ENCODE measurements at regions not wholly inside any gene's neighbourhood (a gene's known extent, or its start where the extent isn't known, plus 50 kb on each side); places are given as distances from the start of the nearest gene placed in this dataset.
"Not testable (repeated sequence)": the region's sequence is repeated elsewhere in the genome, so short reads cannot be mapped to it uniquely, and the experiment has no call there.

DNA sequence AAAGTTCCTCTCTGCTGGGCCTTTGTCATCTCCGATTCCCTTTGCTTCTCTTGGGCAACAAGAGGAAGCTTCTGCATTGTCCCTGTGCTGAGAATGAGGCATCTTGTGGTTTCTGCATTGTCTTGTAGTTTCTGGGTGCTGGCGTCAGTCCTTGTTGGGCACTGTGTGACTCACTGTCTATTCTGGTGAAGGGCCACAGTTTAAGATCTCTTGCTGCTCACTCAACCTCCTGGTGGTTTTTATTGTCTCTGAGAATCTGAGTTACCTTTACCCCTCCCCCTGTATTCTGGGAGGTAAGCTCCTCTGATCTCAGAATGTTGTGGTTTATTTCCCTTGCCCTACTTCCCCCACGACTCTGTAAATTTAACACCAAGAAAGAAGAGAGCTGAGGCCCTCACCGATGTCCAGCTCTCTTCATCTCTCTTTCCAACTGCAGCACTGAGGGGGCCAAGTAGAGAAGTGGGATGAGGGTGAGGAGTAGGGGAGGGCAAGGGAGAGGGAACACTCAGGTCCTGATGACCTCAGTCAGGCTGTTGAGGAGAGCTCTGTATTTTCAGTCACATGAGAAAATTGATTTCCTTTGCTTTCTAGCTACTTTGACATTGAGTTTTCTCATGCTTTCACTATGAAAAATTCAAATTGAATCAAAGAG is 441.6 kb upstream of the PITX2 start:
- no peak overlapping the region for H3K4me3 ChIP-seq (ENCODE audit: low read length)
- peak; percentile 42 for DNase-seq (ENCODE audit: low read depth, low spot score)

DNA sequence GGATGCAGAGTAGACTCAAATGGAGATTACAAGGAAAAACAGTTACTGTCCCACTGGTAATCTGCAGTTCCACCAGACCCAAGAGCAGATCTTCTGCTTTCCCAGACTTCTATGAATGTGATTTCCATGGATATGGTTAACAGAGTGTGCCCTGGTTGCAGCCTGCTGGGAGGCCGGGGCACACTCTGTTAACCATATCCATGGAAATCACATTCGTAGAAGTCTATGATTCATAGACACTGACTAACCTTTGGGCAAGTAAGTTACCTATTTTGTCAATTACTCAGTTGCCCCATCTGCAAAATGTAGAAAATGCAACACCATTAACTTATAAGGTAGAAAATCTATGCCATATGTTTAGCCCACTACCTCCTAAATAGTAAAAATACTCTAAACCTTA is 443.1 kb upstream of the PITX2 start:
- no peak for DNase-seq (ENCODE audit: low read depth, low spot score)
- no peak overlapping the region for H3K4me3 ChIP-seq (ENCODE audit: low read length)

DNA sequence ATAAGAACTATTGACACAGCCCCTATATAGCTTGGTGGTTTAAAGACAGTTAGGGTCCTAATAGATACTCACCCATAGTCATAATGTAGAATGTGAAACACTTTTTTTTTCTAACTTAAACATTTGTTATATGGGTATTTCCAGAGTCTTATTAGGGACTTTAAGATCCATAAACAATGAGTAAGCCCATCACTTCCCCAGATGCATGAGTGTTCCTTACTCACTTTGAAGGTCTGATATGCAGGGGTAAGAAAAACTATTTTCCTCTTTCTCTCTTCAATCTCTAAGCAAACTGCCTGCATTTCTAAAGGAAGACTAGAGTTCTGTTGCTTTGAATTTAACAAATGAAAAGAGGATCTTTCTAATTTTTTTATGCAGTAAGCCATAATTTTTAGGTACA is 443.6 kb upstream of the PITX2 start:
- no peak overlapping the region for H3K4me3 ChIP-seq (ENCODE audit: low read length)
- no peak for DNase-seq (ENCODE audit: low read depth, low spot score)

DNA sequence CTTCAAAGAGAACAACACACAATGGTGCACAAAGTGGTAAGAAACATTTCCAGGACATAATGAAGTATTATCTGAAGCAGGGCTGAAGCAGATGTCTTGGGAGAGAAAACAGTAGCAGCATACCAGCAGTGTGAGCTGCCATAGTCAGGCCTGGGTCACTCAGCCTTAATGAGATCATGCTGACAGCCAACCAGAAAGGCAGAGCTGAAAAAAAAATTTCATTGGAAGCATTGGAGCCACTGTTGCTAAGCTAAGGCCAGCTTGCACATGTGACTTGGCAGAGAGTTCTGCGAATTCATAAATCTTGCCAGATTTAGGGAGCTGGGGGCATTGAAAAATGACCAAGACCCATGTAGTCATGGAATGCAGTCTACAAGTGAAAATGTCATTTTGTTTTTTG is 444.0 kb upstream of the PITX2 start:
- no peak for DNase-seq (ENCODE audit: low read depth, low spot score)
- H3K4me3 ChIP-seq (ENCODE audit: low read length) = no peak overlapping the region

DNA sequence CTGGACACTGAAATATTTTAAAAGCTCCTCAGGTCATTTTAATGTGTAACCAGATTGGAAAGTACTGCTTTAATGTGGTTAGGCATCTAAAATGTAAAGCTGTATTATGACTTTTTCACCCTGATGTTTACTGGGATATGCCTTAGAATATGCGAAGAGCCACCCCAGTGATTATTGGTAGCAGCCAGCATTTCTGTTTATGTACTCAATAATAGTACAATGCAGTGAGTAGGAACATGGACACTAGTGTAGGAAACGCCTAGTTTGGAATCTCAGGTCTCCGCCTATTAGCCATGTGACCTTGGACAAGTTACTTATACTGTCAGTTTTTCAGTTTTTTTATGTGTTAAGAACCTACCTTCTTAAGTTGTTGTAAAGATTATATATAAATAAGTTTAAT is 446.0 kb upstream of the PITX2 start:
- H3K4me3 ChIP-seq (ENCODE audit: low read length) = no peak overlapping the region
- DNase-seq (ENCODE audit: low read depth, low spot score) = no peak

DNA sequence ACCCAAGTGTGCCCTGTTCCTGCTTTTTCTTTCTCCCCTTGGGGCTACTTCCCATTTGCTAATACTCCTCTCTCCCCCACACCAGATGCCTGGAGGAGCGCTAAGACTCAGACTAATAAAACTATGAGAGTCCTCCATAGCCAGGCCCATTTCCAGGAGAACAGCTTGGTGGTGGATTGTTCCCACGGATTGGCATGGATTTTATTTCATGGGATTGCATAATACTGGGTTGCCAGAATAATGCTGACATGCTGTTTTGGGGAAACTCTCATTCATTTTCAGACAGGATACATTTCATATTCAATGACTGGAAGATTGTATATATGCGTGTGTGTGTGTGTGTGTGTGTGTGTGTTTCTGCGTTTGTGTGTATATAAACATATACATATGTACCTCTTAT is 447.5 kb upstream of the PITX2 start:
- DNase-seq (ENCODE audit: low read depth, low spot score) = no peak
- no peak overlapping the region for H3K4me3 ChIP-seq (ENCODE audit: low read length)

DNA sequence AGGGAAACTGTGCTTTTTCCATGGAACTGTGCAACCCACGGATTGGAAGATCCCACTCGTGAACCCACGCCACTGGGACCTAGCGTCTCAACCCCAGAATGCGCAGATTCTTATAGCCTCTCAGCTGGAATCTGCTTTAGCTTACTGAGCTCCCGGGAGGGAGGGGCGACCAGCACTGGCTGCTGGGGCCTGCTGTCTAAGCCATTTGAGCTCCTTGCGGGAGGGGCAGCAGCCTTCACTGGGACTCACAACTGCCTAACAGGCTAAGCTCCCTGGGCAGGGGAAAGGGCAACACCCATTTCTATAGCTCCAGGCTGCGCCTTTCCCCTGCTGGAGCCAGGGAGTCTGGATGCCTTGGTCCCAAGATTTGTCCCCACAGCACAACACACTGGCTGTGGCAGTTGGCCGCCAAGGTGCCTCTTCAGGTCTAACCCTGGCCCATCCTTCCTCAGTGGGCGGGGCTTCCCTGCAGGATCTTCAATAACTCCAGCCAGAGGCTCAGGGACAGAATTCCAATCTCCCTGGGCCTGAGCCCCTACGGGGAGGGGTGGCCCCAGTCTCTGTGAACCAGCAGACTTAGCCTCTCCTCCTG is 451.7 kb upstream of the PITX2 start:
- H3K4me3 ChIP-seq (ENCODE audit: low read length) = no peak overlapping the region
- DNase-seq (ENCODE audit: low read depth, low spot score) = no peak

DNA sequence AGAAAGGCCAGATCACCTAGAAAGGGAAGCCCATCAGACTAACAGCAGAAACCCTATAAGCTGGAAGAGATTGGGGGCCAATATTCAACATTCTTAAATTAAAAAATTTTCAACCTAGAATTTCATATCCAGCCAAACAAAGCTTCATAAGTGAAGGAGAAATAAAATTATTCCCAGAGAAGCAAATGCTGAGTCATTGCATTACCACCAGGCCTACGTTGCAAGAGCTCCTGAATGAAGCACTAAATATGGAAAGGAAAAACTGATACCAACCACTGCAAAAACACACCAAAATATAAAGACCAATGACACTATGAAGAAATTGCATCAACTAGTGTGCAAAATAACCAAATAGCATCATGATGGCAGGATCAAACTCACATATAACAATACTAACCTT is 453.4 kb upstream of the PITX2 start:
- DNase-seq (ENCODE audit: low read depth, low spot score); H3K4me3 ChIP-seq (ENCODE audit: low read length): not testable (repeated sequence)

DNA sequence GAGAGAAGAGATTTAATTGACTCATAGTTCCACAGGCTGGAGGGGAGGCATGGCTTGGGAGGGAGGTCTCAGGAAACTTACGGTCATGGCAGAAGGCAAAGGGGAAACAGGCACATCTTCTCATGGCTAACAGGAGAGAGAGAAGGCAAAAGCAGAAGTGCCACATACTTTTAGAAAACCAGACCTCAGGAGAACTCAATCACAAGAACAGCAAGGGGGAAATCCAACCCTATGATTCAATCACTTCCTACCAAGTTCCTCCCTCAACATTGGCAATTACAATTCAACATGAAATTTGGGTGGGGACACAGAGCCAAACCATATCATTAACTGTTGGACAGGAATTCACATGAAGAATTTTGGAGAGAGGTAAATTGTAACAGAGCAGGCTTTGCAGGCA is 485.3 kb upstream of the PITX2 start:
- no peak for DNase-seq (ENCODE audit: low read depth, low spot score)
- no peak overlapping the region for H3K4me3 ChIP-seq (ENCODE audit: low read length)

DNA sequence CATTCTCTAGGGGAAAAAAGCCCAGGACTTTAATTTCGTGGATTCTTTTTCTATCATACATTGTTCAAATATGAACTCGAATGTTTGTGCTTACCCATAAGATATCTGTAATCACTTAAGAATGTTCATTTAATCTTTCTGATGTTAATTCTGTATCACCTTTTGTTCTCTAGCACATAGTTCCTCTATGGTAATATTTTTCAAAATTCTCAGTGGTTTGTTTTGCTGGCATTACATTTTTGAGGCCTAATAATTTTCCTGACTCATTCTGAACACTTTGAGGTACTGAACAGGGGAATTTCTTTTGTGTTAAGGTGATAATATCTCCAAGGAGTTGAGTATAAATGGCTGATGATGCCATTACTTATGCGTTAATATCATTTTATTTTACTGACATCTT is 490.7 kb upstream of the PITX2 start:
- H3K4me3 ChIP-seq (ENCODE audit: low read length) = no peak overlapping the region
- no peak for DNase-seq (ENCODE audit: low read depth, low spot score)

DNA sequence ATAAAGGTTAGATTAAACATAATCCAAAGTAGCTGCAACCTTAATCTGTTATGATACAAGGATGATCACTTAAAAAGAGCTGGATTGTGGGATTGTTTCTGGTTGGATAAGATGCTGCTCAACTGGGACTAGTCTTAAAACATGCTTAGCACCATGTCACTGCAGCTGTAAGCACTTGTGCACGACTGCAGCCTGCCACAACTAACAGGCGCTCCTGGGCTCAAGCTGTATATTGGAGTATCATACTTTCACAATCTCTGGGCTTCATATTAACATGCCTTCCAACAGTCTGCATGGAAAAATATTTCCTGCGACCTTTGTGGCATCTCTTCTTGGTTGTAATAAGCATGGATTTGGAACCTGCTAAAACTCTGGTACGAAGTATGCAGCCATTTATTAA is 493.0 kb upstream of the PITX2 start:
- no peak overlapping the region for H3K4me3 ChIP-seq (ENCODE audit: low read length)
- no peak for DNase-seq (ENCODE audit: low read depth, low spot score)

DNA sequence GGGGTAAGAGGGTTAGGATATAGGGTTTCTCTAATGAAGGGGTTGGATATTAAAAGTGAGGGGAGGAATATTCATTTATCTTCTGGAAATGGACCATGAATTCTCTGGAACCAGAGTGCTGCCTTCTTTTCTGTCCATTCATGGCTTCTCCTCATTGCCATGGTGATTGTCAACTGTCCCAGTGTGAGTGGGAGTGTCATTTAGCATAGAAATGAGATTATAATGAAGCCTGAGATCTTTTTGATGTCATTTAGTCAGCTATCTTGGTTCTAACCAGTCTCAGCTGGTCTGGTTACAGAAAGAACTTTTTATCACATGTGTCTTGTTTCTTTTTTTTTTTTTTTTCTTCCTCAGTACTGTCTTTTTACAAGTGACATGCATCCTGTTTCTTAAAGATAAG is 497.3 kb upstream of the PITX2 start:
- H3K4me3 ChIP-seq (ENCODE audit: low read length) = no peak overlapping the region
- DNase-seq (ENCODE audit: low read depth, low spot score) = no peak

DNA sequence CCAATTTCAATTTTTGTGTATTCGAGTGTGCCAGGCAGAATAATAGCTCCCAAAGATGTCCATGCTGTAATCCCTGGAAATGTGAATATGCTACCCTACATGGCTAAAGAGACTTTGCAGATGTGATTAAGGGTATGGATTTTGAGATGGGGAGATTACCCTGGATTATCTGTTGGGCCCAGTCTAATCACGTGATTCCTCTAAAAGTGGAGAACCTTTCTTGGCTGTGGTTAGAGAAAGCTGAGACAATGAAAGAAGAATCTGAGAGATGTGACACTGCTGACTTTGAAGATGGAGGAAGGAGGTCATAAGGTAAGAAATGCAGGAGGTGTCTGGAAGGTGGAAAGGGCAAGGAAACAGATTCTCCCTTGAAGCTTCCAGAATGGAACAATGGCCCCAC is 503.5 kb upstream of the PITX2 start:
- DNase-seq (ENCODE audit: low read depth, low spot score) = no peak
- H3K4me3 ChIP-seq (ENCODE audit: low read length) = no peak overlapping the region

DNA sequence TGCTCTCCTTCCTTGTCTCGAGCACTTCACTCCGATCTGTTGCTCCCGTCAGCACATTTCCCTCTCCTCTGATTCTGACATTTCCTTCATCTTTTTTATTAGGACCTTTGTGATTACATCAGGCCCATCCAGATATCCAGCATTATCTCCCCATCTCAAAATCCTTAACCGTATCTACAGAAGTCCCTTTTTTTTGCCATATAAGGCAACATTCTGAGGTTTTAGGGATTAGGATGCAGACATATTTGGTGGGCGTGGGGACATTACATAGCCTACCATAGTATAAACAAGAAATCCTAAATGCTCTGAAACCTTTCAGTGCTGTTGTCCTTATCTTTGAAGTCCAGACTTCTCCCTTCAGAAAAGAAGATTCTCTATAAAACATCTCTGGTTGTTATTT is 505.0 kb upstream of the PITX2 start:
- no peak overlapping the region for H3K4me3 ChIP-seq (ENCODE audit: low read length)
- no peak for DNase-seq (ENCODE audit: low read depth, low spot score)

DNA sequence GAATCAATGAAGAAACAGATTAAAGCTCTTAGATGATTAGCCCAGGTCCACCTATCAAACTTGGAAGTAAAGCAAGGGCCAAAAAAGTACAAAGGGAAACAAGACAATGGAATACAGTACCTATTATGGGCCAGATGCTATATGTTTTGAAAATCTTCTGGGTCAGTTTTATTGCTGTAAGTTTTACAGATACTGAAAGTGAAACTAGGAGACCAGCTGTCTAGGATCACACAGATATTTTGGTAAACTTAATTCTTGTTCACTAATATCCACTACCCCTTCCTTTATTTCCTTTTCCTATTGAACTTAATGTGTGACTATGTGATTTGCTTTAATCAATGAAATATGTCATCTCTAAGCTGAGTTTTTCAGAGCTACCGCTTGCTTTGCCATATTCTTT is 505.4 kb upstream of the PITX2 start:
- DNase-seq (ENCODE audit: low read depth, low spot score) = no peak
- H3K4me3 ChIP-seq (ENCODE audit: low read length) = no peak overlapping the region

DNA sequence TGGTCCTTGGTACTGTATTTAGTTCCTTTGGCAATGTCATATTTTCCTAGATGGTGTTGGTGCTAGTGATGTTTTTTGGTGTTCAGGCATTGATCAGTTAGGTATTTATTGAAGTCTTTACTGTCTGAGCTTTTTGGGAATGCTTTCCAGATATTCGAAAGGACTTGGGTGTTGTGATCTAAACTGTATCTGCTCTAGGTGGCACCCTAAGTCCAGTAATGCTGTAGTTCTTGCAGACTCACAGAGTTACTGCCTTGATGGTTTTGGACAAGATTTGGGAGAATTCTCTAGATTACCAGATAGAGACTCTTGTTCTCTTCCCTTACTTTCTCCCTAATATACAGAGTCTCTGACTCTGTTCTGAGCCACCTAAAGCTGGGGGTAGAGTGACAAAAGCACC is 513.6 kb upstream of the PITX2 start:
- DNase-seq (ENCODE audit: low read depth, low spot score) = no peak
- no peak overlapping the region for H3K4me3 ChIP-seq (ENCODE audit: low read length)

DNA sequence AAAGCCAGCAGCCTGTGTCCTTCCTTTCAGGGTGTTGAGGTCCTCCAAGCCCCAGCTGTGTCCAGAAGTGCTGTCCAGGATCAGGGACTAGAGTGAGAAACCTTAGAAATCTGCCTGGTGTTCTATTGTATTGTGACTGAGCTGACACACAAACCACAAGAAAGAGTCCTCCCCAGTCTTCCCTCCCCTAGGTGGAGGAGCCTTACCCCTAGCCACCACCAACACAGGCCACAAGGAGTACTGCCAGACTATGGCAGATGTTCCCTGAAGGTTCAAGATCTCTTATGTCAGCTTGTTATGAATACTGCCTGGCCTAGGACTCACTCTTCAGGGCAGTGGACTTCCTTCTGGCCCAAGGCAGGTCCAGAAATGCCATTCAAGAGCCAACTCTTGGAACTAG is 514.1 kb upstream of the PITX2 start:
- H3K4me3 ChIP-seq (ENCODE audit: low read length) = no peak overlapping the region

DNA sequence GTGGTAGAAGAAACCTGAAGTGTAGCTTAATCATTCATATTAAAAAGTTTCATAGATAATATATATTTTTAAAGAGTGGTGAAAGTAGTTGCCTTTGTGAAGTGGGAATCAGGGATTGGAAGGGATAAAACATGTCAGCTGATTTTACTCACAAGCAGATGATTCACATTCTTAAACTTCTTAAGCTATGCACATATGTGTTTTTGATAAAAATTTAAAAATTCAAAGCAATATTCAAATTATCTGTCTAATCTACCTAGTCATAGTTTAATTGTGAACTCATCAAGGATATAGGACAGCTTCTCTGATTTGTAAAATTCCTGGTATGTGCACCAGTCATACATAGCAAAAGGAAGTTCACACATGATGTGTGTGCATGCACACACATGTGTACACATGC is 520.6 kb upstream of the PITX2 start:
- DNase-seq (ENCODE audit: low read depth, low spot score) = no peak
- H3K4me3 ChIP-seq (ENCODE audit: low read length) = no peak overlapping the region

More for the DNA sequence above, 514.1 kb upstream of the PITX2 start:
- DNase-seq (ENCODE audit: low read depth, low spot score) = peak; percentile 7

DNA sequence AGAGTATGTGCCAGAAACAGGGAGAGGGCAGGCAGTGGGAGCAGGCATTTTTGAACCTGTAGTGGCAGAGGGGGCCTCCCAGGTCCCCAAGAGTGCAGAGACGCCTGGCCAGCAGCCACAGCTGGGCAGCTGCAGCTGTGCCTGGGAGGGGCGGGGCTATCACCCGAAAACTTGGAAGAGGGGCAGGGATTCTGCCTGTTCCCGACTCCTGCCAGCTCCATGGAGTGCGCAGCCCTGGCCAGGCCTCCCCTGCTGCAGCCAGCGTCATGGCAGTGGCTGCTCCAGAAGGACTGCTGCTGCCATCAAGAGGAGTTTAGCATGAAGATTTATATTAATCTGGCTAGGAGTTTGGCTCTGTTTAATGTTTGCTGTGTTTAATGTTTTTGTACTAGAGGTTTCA is 532.1 kb upstream of the PITX2 start:
- no peak for DNase-seq (ENCODE audit: low read depth, low spot score)
- no peak overlapping the region for H3K4me3 ChIP-seq (ENCODE audit: low read length)

DNA sequence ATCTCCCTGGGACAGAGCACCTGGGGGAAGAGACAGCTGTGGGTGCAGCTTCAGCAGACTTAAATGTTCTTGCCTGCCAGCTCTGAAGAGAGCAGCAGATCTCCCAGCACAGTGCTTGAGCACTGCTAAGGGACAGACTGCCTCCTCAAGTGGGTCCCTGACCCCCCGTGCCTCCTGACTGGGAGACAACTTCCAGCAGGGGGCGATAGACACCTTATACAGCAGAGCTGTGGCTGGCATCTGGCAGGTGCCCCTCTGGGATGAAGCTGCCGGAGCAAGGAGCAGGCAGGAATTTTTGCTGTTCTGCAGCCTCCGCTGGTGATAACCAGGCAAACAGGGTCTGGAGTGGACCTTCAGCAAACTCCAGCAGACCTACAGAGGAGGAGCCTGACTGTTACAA is 541.7 kb upstream of the PITX2 start:
- DNase-seq (ENCODE audit: low read depth, low spot score) = peak; percentile 1
- not testable (repeated sequence) for H3K4me3 ChIP-seq (ENCODE audit: low read length)

DNA sequence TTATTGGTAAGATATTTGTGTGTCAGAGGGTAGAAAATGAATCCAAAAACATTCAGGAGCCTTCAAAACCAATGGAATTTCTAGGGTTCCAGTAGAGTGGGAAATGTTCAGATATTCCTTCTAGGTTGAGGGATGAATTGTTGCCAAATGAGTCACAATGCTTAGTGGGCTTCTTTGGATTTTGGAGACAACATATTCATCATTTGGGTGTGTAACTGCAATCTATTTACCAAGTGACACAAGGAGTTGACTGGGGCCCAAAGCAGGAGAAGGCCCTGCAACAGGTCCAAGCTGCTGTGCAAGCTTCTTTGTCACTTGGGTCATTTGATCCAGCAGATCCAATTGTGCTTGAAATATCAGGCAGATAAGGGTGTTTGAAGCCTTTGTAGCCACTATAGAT is 551.5 kb upstream of the PITX2 start:
- DNase-seq (ENCODE audit: low read depth, low spot score) = no peak
- no peak overlapping the region for H3K4me3 ChIP-seq (ENCODE audit: low read length)

All from Jurkat, Clone E6-1 (cell line).